ENCODE measurements at regions not wholly inside any gene's neighbourhood (a gene's known extent, or its start where the extent isn't known, plus 50 kb on each side); places are given as distances from the start of the nearest gene placed in this dataset.

DNA sequence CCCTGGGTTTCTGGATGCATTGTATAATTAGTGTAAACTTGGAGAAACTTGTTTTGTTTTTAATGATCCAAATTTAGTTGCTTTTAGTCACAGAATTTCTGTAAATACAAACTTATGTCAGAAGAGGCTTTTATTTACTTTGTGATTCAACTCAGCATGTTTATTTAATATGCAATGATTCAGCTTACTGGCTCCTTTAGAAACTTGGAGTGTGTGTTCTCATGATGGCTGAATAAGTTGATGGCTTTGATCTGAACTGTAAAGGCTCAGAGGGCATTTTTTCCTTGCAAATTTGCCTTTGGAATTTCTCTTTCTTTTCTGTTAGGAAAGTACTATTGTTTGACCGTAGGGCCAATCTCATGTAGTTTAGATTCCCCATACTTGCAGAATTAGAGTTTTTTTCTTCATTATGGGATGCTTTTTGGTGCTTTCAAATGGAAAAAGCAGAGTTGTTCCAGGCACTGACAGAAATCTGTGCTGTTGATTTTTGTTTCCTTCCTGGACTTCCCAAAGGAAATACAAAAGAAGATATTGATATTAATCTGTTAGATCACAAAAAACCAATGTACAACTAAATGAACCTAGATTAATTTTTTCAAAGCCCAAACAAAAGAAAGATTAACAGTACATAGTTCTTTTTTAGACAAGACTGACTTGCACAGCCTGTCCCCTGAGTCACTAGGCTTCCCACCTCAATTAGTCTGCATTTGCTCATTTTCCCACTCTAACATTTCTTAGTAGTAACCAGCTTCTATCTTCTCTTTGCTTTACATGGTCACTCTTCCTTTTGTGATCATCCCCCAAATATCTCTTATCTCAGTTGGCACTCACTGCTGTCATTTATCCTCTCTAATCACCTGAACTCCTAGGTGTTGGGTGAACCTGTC is 96.8 kb upstream of the AGR3 start:
- no peak for DNase-seq (ENCODE audit: low read depth)

- no peak for DNase-seq (ENCODE audit: low read depth)
Observed at GRCh38 chr7:16980539-16980938, 98.8 kb upstream of the AGR3 start.

- no peak for DNase-seq (ENCODE audit: low read depth)
Observed at GRCh38 chr7:16982640-16983350, 101.0 kb upstream of the AGR3 start.

- no peak for DNase-seq (ENCODE audit: low read depth)
Observed at GRCh38 chr7:16984375-16984774, 102.6 kb upstream of the AGR3 start.

- DNase-seq (ENCODE audit: low read depth) = no peak
Observed at GRCh38 chr7:16985621-16986020, 103.8 kb upstream of the AGR3 start.

DNA sequence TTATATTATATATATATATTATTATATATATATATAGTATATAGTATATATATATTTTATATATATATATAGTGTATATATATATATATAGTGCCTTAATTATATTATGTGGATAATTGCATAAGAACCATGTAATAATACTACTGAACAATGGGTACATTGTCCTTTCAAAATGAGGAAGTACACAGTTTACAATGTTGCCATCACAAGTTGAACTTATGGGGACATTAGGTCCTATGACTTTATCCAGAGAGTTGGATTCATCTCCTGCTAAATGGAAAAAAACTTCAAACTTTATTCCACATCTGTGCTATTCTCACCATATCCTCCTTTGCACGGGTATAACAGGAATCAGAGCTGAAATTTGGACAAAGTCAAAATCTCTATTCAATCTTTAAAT is 105.0 kb upstream of the AGR3 start:
- DNase-seq (ENCODE audit: low read depth) = no peak

GRCh38 chr7:16989811-16990413 is 108.1 kb upstream of the AGR3 start:
- DNase-seq (ENCODE audit: low read depth) = no peak

DNA sequence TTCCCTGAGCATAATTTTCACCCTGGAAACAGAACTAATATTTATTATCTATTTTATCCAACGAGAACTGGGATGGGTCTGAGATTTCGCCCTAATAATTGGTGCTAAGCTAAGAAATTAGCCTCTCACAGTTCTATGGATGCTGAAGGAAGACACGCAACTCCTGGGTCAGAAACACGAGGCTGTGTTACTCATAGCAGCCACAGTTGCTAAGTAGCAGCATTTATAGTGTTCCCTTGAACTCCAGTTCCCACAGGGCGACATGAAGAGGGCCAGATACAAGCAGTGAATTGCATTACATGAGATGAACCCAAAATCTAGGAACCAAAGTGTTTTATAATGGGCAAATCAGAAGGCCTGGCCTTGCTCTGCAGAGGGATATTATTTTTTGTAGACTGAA is 109.8 kb upstream of the AGR3 start:
- no peak for DNase-seq (ENCODE audit: low read depth)

DNA sequence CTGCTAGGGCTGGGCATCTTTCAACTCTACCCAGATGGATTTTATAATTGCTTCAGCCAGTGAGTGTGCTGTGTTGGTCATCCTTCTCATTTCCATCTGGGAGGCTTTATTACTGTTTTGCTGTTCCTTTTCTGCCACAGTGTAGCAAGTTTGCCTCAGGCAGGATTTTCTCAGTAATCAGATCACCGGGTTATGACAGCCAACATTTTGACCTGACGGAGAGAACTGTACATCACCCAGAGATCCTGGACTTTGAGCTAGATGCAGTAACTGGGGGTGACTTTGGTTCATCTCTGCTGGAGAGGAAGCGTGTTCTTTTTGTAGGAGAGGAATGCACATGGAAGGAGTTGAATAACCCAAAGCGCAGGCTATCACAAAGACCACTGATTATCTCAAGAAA is 111.8 kb upstream of the AGR3 start:
- no peak for DNase-seq (ENCODE audit: low read depth)

GRCh38 chr7:16998481-16999051 is 116.8 kb upstream of the AGR3 start:
- no peak for DNase-seq (ENCODE audit: low read depth)

GRCh38 chr7:16999541-17000267 is 117.9 kb upstream of the AGR3 start:
- DNase-seq (ENCODE audit: low read depth) = no peak

DNA sequence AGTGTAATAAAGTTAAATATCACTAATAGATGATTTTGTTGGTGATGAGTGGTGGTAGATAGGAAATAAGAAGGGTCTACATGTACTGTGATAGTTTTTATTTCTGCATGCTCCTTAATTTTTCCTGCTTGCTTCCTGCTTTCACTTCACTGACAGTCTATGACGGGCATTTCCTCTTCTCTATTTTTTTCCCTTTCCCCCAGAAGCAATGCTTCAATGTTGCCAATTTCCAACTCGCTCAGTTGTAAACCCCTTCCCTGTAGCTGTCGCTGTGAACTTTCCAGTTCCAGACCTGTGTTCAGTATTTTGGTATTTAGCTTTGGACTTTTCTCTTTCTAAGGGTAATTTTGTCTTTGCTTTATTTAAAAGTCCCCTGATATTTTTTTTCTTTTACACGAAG is 123.5 kb upstream of the AGR3 start:
- DNase-seq (ENCODE audit: low read depth) = no peak

DNA sequence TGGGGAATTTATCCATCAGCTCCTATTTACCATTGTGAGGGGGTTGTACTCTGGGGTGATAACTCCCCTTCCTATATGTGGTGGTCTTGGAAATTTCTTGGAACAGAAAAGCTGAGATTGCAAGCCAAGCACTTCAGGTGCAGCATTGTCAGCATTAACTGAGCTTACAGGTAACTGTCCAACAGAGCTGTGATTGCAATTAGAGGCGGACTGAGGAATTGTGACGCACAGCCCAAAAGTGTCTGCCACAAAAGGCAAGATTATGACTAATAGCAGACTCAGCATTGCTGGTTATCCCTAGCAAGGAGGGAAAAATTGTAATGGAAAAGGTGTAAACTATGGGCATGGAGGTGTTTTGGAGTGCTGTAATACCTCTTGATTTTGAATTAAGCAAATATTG is 126.1 kb upstream of the AGR3 start:
- no peak for DNase-seq (ENCODE audit: low read depth)

DNA sequence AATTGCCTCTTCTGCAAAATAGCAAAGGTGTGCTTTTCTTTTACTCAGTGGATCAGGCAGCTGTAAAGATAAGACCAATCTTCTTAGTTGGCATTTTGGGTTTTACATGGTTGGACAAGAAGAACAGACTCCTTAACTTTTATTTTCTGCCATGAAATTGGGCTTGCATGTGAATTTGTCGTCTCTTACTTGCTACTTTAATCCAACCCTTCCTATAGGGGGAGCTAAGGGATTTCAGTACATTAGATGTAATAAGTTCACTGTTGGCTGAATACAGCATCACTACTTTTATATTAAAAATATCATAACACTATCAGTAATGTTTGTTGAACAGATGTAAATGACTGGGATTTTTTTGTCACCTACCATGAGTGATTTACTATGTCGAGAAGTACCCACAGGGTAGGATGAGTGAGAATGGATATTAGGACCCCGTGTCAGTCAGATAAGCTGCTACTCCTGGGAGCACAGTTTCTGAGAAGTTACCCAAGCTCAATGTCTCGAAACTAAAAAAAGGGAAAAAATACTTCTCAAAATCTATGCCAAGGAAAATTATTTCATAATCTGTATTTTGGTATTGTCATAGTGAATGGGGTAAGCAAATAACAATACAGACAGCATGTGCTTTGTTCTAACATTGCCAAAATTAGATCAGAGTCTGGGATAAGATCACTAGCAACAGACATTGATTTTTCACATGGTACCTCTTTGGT is 127.4 kb upstream of the AGR3 start:
- no peak for DNase-seq (ENCODE audit: low read depth)

DNA sequence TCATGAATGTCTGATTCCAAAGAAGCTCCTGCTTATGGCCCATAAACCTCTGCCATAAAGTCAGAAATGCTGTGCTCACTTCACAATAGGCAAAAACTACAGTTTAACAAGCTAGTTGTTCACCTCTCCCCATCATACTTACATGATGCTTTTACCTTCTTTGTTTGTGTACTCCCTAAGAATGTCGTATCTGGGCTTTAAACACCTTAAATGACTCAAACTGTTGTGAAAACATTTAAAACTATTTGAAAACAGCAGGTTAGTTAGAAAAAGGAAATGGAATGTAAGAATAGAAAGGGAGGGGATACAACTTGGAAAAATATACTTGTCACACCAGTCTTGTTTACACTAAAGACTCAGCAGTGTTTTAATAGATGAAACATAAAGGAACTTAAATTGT is 128.2 kb upstream of the AGR3 start:
- DNase-seq (ENCODE audit: low read depth) = no peak

DNA sequence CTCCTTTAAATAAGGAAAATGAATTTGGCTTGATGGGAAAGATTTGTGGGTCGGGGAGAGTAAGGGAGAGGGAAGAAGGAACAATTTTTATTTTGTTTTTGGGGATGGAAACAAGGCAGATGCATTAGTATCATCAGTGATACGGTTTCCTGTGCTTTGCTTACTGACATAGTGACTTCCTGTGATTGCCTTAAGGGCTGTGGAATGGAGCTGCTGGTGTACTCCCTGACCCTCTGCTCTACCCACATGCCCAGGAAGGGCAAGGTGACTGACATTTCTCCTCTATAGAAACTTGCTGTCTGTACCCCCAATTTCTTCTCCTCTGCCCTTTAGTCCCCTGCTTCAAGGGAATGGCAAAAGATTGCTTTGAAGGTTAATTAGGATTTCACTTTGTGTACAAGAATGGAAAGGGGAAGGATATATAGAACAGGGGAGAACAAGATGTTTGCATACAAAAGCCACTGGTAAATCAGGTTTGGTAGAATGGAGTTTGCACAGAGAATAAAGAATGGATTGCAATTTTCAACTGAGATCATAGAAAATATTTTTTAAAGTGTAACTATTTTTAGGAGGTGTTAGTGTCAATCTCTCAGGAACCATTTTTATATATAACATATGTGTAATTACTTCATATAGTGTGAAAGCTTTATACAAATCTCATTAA is 129.0 kb upstream of the AGR3 start:
- DNase-seq (ENCODE audit: low read depth) = no peak

DNA sequence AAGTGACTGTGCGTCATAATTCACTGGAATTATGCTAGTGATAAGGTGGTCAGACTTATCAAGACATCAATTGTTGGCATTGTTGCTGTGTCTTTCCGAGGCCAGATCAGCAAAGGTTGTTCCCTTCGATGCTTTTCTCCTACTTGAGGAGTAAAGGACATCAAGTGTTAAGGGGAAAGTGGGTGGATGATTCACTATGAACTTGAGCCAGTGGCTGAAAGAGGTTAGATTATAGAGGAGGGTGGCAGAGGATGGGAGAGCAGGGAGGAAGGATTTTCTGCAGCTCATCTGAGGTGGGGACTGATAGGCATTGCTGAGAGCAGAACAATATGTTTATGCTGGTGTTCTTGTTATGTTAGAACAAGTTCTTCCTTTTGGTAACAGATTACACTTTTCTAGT is 131.4 kb upstream of the AGR3 start:
- no peak for DNase-seq (ENCODE audit: low read depth)

GRCh38 chr7:17014686-17015085 is 132.9 kb upstream of the AGR3 start:
- DNase-seq (ENCODE audit: low read depth) = no peak

GRCh38 chr7:17015598-17016031 is 133.8 kb upstream of the AGR3 start:
- no peak for DNase-seq (ENCODE audit: low read depth)

GRCh38 chr7:17016402-17017010 is 134.7 kb upstream of the AGR3 start:
- DNase-seq (ENCODE audit: low read depth) = no peak
